ENCODE measurements at regions not wholly inside any gene's neighbourhood (a gene's known extent, or its start where the extent isn't known, plus 50 kb on each side); places are given as distances from the start of the nearest gene placed in this dataset.

- TF ChIP-seq CUX1 (IDR thresholded peaks at IDR 0.05; ENCODE audit: insufficient replicate concordance, low read depth, low read length) = no peak
- TF ChIP-seq, protein P1, sequence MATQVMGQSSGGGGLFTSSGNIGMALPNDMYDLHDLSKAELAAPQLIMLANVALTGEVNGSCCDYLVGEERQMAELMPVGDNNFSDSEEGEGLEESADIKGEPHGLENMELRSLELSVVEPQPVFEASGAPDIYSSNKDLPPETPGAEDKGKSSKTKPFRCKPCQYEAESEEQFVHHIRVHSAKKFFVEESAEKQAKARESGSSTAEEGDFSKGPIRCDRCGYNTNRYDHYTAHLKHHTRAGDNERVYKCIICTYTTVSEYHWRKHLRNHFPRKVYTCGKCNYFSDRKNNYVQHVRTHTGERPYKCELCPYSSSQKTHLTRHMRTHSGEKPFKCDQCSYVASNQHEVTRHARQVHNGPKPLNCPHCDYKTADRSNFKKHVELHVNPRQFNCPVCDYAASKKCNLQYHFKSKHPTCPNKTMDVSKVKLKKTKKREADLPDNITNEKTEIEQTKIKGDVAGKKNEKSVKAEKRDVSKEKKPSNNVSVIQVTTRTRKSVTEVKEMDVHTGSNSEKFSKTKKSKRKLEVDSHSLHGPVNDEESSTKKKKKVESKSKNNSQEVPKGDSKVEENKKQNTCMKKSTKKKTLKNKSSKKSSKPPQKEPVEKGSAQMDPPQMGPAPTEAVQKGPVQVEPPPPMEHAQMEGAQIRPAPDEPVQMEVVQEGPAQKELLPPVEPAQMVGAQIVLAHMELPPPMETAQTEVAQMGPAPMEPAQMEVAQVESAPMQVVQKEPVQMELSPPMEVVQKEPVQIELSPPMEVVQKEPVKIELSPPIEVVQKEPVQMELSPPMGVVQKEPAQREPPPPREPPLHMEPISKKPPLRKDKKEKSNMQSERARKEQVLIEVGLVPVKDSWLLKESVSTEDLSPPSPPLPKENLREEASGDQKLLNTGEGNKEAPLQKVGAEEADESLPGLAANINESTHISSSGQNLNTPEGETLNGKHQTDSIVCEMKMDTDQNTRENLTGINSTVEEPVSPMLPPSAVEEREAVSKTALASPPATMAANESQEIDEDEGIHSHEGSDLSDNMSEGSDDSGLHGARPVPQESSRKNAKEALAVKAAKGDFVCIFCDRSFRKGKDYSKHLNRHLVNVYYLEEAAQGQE (IDR thresholded peaks at IDR 0.05; ENCODE audit: low read depth, low read length) = no peak
- no peak for TF ChIP-seq CHD2 (IDR thresholded peaks at IDR 0.05; ENCODE audit: borderline replicate concordance, low read depth, low read length)
- no peak for TF ChIP-seq FOS (IDR thresholded peaks at IDR 0.05; ENCODE audit: borderline replicate concordance, extremely low read depth, insufficient read length)
- no peak for TF ChIP-seq ZSCAN29 (IDR thresholded peaks at IDR 0.05)
Observed at GRCh38 chr12:34343766-34344165, 321.5 kb downstream of the ALG10 start (continued).
